ENCODE measurements at regions not wholly inside any gene's neighbourhood (a gene's known extent, or its start where the extent isn't known, plus 50 kb on each side); places are given as distances from the start of the nearest gene placed in this dataset.

GRCh38 chr2:151091583-151091982 is 170.1 kb downstream of the RBM43 start:
- TF ChIP-seq CTCF (IDR thresholded peaks at IDR 0.05; ENCODE audit: low read length) (no peak), EZH2 (IDR thresholded peaks at IDR 0.05; ENCODE audit: borderline replicate concordance, low read length) (no peak)
